Fibroblast of skin of right biceps (primary cell): ENCODE measurements at regions not wholly inside any gene's neighbourhood (a gene's known extent, or its start where the extent isn't known, plus 50 kb on each side); places are given as distances from the start of the nearest gene placed in this dataset.
"Not testable (repeated sequence)": the region's sequence is repeated elsewhere in the genome, so short reads cannot be mapped to it uniquely, and the experiment has no call there.

Source experiments
- DNase-seq: peaks from one replicate; pipeline ENCODE4 v3.0.0-alpha.2; 2013

- DNase-seq: peak; percentile 60
Observed at GRCh38 chr3:151593928-151594327, 133.1 kb upstream of the IGSF10 start.

GRCh38 chr3:151592287-151592686 is 131.4 kb upstream of the IGSF10 start:
- no peak for DNase-seq

- DNase-seq: no peak
Observed at GRCh38 chr3:151591441-151591840, 130.6 kb upstream of the IGSF10 start.

GRCh38 chr3:151589311-151589710 is 128.4 kb upstream of the IGSF10 start:
- peak; percentile 16 for DNase-seq

GRCh38 chr3:151587659-151588058 is 126.8 kb upstream of the IGSF10 start:
- not testable (repeated sequence) for DNase-seq

GRCh38 chr3:151584566-151584965 is 123.7 kb upstream of the IGSF10 start:
- no peak for DNase-seq

GRCh38 chr3:151581035-151581434 is 120.2 kb upstream of the IGSF10 start:
- peak; percentile 65 for DNase-seq

- peak; percentile 94 for DNase-seq
Observed at GRCh38 chr3:151580591-151580990, 119.7 kb upstream of the IGSF10 start.

GRCh38 chr3:151579571-151580270 is 118.9 kb upstream of the IGSF10 start:
- DNase-seq: peak; percentile 57

GRCh38 chr3:151578495-151578894 is 117.6 kb upstream of the IGSF10 start:
- DNase-seq: no peak

- no peak for DNase-seq
Observed at GRCh38 chr3:151576511-151577137, 115.8 kb upstream of the IGSF10 start.

GRCh38 chr3:151568184-151568583 is 107.3 kb upstream of the IGSF10 start:
- DNase-seq: peak; percentile 33

- DNase-seq: no peak
Observed at GRCh38 chr3:151567477-151567876, 106.6 kb upstream of the IGSF10 start.

GRCh38 chr3:151564261-151564660 is 103.4 kb upstream of the IGSF10 start:
- DNase-seq: no peak

- DNase-seq: no peak
Observed at GRCh38 chr3:151563305-151563704, 102.4 kb upstream of the IGSF10 start.

GRCh38 chr3:151562891-151563290 is 102.0 kb upstream of the IGSF10 start:
- DNase-seq: no peak

- DNase-seq: no peak
Observed at GRCh38 chr3:151561878-151562277, 101.0 kb upstream of the IGSF10 start.

GRCh38 chr3:151560738-151561137 is 99.9 kb upstream of the IGSF10 start:
- DNase-seq: no peak

GRCh38 chr3:151559736-151560135 is 98.9 kb upstream of the IGSF10 start:
- no peak for DNase-seq

- DNase-seq: no peak
Observed at GRCh38 chr3:151558661-151559060, 97.8 kb upstream of the IGSF10 start.

- no peak for DNase-seq
Observed at GRCh38 chr3:151557068-151557840, 96.4 kb upstream of the IGSF10 start.

- no peak for DNase-seq
Observed at GRCh38 chr3:151556596-151556995, 95.7 kb upstream of the IGSF10 start.

- no peak for DNase-seq
Observed at GRCh38 chr3:151555523-151555922, 94.7 kb upstream of the IGSF10 start.

GRCh38 chr3:151553888-151554287 is 93.0 kb upstream of the IGSF10 start:
- no peak for DNase-seq
